IMR-90 (cell line): ENCODE measurements at regions not wholly inside any gene's neighbourhood (a gene's known extent, or its start where the extent isn't known, plus 50 kb on each side); places are given as distances from the start of the nearest gene placed in this dataset.

Experiments used
- CHD1 ChIP-seq: IDR thresholded peaks from 2 replicates; pipeline ENCODE4 v1.6.1; 2012; ENCODE audit warnings: low read depth, low read length, improper control_type of control experiment
- MAFK ChIP-seq: IDR thresholded peaks from 2 replicates; pipeline ENCODE4 v1.6.1; 2012; ENCODE audit warnings: low read depth, low read length, improper control_type of control experiment
- MAZ ChIP-seq: IDR thresholded peaks from 2 replicates; pipeline ENCODE4 v1.6.1; 2012; ENCODE audit warnings: low read depth, mild to moderate bottlenecking, low read length, improper control_type of control experiment, moderate library complexity, borderline replicate concordance
- RAD21 ChIP-seq: IDR thresholded peaks from 2 replicates; pipeline ENCODE4 v1.6.1; 2012; ENCODE audit warnings: low read length, improper control_type of control experiment
- RCOR1 ChIP-seq: IDR thresholded peaks from 2 replicates; pipeline ENCODE4 v1.6.1; 2012; ENCODE audit warnings: mild to moderate bottlenecking, low read length, improper control_type of control experiment; ENCODE audit not compliant: insufficient replicate concordance
- RFX5 ChIP-seq: IDR thresholded peaks from 2 replicates; pipeline ENCODE4 v1.8.0; 2012; ENCODE audit warnings: low read depth, mild to moderate bottlenecking, low read length, moderate library complexity
- SMC3 ChIP-seq: fragments of 150-350 bp; IDR thresholded peaks from 2 replicates; pipeline ENCODE4 v1.6.1; 2016; ENCODE audit warnings: low read depth, mild to moderate bottlenecking, antibody characterized with exemption, low read length, moderate library complexity
- TF ChIP-seq, protein P1 (sequence below): conservative IDR thresholded peaks from 2 replicates; pipeline ENCODE4 v1.5.1; 2012; ENCODE audit warnings: mild to moderate bottlenecking, low read depth, low read length, improper control_type of control experiment

GRCh38 chr2:17270894-17271293, 247.3 kb downstream of the RAD51AP2 start:
- TF ChIP-seq RAD21 (no peak), MAZ (no peak), MAFK (no peak), CHD1 (no peak), RFX5 (no peak), SMC3 (no peak), RCOR1 (no peak)
- TF ChIP-seq, protein P1, sequence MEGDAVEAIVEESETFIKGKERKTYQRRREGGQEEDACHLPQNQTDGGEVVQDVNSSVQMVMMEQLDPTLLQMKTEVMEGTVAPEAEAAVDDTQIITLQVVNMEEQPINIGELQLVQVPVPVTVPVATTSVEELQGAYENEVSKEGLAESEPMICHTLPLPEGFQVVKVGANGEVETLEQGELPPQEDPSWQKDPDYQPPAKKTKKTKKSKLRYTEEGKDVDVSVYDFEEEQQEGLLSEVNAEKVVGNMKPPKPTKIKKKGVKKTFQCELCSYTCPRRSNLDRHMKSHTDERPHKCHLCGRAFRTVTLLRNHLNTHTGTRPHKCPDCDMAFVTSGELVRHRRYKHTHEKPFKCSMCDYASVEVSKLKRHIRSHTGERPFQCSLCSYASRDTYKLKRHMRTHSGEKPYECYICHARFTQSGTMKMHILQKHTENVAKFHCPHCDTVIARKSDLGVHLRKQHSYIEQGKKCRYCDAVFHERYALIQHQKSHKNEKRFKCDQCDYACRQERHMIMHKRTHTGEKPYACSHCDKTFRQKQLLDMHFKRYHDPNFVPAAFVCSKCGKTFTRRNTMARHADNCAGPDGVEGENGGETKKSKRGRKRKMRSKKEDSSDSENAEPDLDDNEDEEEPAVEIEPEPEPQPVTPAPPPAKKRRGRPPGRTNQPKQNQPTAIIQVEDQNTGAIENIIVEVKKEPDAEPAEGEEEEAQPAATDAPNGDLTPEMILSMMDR = no peak
